H4 (cell line): ENCODE measurements at regions not wholly inside any gene's neighbourhood (a gene's known extent, or its start where the extent isn't known, plus 50 kb on each side); places are given as distances from the start of the nearest gene placed in this dataset.

ENCODE experiments used
- DNase-seq: peaks from one replicate; pipeline ENCODE4 v3.0.0-alpha.2; 2015; ENCODE audit warnings: low spot score

DNA sequence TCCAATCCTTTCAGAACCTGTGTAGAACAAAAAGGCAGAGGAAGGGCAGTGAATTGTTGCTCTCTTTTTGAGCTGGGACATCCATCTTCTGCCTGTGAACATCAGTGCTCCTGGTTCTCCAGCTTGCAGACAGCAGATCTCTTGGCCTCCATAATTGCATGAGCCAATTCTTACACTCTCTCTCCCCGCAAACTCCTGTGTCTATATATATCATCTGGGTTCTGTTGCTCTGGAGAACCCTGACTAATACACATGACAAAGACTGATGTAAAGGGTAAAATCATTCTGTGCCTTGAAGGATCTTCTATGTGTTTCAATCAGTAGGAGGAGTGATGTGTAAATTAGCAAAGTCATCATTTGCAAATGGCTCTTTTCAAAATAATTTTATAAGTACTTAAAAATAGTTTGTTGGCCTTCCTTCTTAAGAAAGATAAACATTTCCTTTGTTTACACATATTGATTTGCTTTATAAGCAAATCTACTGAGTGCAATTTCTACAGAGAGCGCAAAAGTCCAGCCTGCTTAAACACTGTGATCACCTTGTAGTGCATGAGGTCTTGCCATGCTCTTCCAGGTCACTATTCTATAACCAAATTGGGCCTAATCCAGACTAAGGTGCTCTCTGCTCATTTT lies 154.9 kb upstream of the ANKRD28 start:
- no peak for DNase-seq

DNA sequence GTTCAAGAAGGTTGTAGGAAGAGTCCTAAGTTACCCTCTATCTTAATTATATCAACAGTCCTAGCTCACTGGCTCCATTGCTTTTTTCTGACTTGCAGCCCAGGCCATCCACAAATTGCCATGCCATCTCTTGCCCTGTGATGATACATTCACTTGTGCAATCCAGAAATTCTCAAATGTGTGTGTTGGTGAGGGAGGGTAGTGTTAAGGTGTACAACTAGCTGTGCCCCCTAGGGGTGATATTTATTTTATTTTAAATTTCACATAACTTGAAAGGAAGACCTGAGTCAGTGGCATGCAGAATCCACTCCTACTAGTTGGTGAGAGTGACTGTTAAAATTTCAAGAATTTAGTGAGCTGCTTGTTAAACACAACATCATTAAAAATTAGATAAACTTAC lies 156.1 kb upstream of the ANKRD28 start:
- DNase-seq = no peak

DNA sequence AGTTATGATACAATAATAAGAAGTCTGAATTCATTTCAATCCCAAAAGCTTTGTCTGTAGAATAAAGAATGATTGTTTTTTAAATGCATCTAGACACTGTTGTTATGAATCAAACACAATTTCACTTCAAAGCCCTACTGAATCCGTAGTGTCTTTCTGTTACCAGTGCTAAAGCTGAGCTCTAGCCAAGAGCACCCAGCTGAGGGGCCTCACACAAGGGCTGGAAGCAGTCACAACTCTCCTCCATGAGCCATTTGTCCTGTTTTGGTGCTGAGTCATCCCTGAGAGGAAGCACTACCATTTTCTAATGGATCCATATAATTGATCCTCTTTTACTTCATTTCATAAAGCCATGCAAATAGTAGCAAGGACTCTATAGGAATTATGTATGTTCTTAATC lies 158.2 kb upstream of the ANKRD28 start:
- DNase-seq = no peak

- DNase-seq = peak; percentile 34
Observed at GRCh38 chr3:15958692-15959433, 161.1 kb upstream of the ANKRD28 start.

- DNase-seq = no peak
Observed at GRCh38 chr3:15959434-15959811, 161.6 kb upstream of the ANKRD28 start.

DNA sequence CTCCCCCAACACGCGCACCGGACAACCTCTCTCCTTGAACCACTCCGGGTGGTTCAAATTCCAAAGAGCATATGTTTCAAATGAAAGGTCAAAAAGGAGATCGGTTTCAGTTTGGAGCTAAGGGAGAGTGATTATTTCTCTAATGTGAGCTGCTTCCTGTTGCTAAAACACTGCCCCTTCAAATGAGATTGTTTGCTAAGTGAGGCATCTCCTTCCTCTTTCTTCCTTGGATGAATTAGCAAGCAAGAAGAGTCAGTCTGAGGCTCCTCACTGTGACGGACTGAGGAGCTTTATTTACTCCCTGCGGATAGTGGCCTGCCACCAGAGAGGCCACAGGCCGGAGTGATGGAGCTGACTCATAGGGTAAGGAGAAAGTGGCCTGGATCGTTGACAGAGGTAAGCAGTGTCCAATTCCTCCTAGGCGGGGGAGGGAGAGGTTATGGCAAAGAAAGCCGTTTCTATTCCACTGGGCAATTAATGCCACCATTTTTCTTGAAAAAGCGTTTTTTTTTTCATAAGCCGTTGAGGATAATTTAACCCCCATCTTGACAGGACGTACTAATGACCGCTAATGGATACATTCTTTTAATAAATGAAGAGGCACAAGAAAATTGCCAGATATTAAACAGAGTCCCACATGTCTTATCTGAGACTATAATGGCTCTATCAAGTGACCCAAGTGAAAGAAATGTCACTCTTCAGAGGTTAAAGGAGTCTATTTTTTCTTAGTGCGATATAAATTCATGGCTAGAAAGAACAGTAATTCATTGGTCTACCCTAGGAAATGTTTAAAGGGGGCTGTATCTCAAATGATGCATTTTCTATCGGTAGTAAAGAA lies 167.0 kb upstream of the ANKRD28 start:
- DNase-seq = peak; percentile 63

DNA sequence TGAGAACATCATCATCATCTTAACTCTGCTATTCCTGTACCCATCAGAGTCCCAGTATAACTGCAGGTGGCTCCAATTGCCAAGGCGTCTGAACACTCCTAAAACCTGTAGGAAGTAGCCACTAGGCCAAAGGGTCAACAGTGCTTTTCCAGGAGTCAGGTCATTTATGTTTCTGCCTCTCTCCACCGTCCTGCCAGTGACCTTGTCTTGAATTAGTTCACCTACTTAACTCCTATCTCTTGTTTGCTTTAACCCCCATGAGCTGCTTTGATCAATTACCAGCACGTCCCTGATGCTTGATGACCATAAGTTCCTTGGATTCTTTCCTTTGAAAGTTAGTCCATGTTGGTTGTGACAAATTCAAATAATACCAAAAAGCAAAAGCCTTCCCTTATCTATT lies 169.8 kb upstream of the ANKRD28 start:
- DNase-seq = no peak

DNA sequence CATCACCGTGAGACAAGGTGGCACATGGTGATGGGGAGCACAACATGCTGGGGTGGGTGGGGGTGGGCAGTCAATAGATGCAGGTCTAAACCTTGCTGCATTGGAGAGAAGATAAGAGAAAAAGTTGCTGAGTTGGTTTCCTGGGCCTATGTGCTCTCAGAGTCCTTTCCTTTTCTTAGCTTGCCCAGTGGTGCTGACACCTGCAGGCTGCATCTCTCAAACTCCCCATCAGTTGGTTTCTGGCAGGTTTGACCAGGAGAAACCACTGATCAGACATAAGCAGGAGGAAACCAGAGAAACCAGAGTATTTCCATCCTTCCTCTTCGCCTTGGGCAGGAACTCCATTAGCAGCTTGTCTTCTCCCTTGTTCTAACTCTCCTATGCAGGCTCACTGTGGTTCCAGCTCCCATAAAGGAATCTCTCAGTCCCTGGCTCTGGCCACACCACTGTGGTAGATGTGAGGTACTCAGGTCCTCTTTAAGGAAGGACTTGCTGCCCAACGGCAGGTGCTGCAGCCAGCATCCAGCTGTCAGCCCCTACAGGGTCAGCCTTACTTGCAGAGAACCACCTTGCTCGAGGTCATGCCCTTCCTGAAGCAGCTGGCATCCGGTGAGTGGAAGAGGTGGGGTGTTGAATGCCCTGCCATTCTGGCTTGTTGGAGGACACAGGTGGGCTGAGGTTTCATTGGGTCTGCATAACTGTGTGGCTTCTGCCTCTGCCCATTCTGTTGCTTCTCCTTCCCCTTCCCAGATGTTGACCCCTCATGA lies 172.3 kb upstream of the ANKRD28 start:
- DNase-seq = no peak

GRCh38 chr3:15973414-15973813 lies 175.6 kb upstream of the ANKRD28 start:
- DNase-seq = no peak

- DNase-seq = no peak
Observed at GRCh38 chr3:15973940-15974339, 176.2 kb upstream of the ANKRD28 start.

- DNase-seq = no peak
Observed at GRCh38 chr3:15974647-15975046, 176.9 kb upstream of the ANKRD28 start.

DNA sequence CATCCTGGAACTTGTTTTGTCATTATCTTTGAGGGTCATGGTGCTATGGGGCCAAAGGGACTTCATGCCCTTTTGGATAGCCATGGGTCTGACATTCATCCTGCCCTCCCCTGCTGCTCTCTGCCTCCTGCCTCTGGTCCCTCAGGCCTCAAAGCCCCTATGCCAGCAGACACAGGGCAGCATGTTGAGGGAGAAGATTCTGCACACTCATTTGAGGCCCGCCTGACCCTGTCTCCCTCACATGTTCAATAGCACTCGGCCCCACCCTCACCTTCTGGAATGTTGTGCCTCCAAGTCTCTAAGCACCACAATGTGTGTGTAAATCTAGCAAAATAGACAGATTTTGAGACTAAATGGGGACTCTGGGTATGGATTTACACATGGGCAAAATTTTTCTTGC lies 178.7 kb upstream of the ANKRD28 start:
- no peak for DNase-seq

DNA sequence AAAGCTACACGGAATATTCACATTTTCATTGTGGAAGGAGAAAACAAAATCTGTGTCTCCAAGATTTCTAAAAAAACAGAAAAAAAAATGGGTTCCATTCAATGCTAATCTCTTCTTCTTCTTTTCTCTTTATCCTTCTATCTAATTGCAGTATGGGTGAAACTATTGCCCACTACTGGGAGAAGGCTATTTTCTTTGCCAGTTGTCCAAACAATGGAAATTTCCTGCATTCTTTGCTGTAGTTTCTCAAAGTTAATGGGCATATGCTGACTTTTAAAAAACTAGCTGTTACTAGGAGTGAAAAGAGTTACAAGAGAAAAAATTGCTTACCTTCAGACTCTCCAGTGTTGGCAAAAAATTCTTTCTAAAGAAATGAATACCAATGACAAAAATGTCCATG lies 179.3 kb upstream of the ANKRD28 start:
- DNase-seq = no peak

GRCh38 chr3:15977598-15978232 lies 179.9 kb upstream of the ANKRD28 start:
- no peak for DNase-seq

DNA sequence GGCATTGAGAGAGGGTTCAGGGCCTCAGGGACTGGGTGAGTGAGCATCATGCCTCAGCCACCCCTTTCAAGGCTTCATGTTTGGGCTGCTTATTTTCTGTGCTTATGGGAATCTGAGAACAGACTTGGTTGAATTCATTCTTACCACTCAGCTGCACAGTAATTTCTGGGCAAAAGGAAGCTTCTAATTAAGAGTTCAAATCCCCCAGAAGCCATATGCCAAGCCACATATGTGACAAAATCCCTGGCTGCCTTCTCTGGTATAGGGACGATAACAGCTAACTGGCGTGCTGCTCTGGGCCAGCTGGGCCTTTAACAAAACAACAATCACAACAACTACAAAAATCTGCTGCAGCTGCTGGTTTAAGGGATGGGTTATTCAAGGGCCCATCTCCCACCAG lies 181.0 kb upstream of the ANKRD28 start:
- no peak for DNase-seq

DNA sequence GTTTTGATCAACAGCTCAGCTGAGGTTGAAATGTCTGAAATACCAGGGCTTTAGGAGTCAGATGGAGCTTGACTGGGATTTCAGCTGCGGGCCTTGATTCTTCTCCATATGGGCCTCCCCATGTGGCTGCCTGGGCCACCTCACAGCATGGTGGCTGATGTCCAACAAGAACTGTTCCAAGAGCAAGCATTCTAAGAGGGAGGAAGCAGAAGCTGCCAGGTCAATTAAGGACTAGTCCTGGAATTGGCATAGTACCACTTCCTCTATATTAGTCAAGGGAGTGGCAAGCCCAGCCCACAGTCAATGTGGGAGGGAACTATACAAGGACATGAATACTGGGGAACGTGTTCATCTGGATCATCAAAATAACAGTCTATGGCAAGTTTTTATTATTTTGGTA lies 181.7 kb upstream of the ANKRD28 start:
- DNase-seq = peak; percentile 21

DNA sequence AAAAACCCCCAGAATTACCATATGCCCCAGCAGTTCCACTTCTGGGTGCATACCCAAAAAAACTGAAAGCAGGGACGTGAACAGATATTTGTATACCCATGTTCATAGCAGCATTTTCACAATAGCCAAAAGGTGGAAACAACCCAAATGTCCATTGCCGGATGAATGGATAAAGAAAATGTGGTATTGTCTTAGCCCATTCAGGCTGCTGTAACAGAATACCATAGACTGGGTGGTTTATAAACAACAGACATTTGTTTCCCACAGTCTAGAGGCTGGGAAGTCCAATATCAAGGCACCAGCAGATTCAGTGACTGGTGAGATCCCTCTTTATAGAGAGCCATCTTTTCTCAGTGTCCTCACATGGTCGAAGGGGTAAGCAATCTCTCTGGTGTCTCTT lies 182.1 kb upstream of the ANKRD28 start:
- DNase-seq = no peak

- DNase-seq = no peak
Observed at GRCh38 chr3:15982243-15982642, 184.5 kb upstream of the ANKRD28 start.

DNA sequence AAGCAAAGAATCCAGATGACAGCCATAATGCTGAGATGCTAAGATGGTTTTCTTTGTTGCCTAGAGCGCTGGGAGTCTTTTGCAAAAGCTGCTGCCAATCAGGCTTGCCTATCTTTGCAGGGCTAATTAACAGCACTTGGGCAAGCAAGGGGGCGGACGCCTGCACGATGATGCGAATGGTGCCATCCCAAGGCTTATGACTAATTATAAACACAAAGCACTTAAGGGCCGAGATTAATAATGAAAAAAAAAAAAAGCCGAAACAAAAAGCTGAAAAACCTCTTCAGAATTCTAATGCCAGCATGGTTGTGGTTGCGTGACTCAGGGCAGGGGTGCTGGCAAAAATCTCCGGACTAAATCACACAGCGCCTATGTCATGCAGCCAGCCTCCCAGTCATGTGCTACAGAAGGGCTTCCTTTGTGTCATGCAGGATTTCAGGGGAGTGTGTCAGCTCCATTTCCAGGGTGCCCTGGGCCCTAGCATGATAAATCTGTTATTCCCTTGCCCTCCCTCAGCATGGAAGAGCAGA lies 185.0 kb upstream of the ANKRD28 start:
- peak; percentile 92 for DNase-seq

GRCh38 chr3:15983232-15983631 lies 185.5 kb upstream of the ANKRD28 start:
- DNase-seq = peak; percentile 59

GRCh38 chr3:15983693-15984092 lies 185.9 kb upstream of the ANKRD28 start:
- DNase-seq = no peak
